K562 (cell line): ENCODE measurements at regions not wholly inside any gene's neighbourhood (a gene's known extent, or its start where the extent isn't known, plus 50 kb on each side); places are given as distances from the start of the nearest gene placed in this dataset.

Experiments
- BRF2 ChIP-seq: IDR thresholded peaks from 3 replicates; pipeline ENCODE4 v1.6.1; 2011; ENCODE audit warnings: borderline replicate concordance, mild to moderate bottlenecking; ENCODE audit not compliant: insufficient read length, insufficient read depth
- HNRNPL ChIP-seq: fragments of 200-400 bp; formaldehyde crosslinking; IDR thresholded peaks from 2 replicates; pipeline ENCODE4 v1.6.1; 2017; ENCODE audit warnings: low read depth, mild to moderate bottlenecking, low read length
- RAD51 ChIP-seq: fragments of 450-650 bp; IDR thresholded peaks from 2 replicates; pipeline ENCODE4 v1.7.1; 2016; ENCODE audit warnings: low read depth, mild to moderate bottlenecking, borderline replicate concordance
- RFX5 ChIP-seq: IDR thresholded peaks from 2 replicates; pipeline ENCODE4 v1.6.1; 2011; ENCODE audit warnings: low read depth, mild to moderate bottlenecking, improper control_type of control experiment, low read length
- TRIM25 ChIP-seq: fragments of 450-650 bp; IDR thresholded peaks from 2 replicates; pipeline ENCODE4 v1.7.0; 2016; ENCODE audit warnings: borderline replicate concordance
- TF ChIP-seq, protein P1 (sequence below), 3 experiments: IDR thresholded peaks in 2 of 3; conservative IDR thresholded peaks in 1 of 3; 2 replicates each; pipeline ENCODE4 v1.5.1; 2011 to 2012; ENCODE audit warnings: low read length in 3 of 3, mild to moderate bottlenecking in 3 of 3, control low read depth in 2 of 3, improper control_type of control experiment in 1 of 3, inconsistent platforms in 1 of 3, low read depth in 1 of 3, mixed read lengths in 1 of 3, moderate library complexity in 1 of 3; ENCODE audit not compliant: insufficient read depth in 2 of 3
- TF ChIP-seq, protein P2 (sequence below): sonication (generic); formaldehyde crosslinking; IDR thresholded peaks from 2 replicates; pipeline ENCODE4 v1.8.0; 2022; ENCODE audit warnings: missing genetic modification reagents, mild to moderate bottlenecking, borderline replicate concordance

- TF ChIP-seq RAD51 (no peak), BRF2 (no peak), RFX5 (no peak), TRIM25 (no peak), HNRNPL (no peak)
- TF ChIP-seq, protein P1, sequence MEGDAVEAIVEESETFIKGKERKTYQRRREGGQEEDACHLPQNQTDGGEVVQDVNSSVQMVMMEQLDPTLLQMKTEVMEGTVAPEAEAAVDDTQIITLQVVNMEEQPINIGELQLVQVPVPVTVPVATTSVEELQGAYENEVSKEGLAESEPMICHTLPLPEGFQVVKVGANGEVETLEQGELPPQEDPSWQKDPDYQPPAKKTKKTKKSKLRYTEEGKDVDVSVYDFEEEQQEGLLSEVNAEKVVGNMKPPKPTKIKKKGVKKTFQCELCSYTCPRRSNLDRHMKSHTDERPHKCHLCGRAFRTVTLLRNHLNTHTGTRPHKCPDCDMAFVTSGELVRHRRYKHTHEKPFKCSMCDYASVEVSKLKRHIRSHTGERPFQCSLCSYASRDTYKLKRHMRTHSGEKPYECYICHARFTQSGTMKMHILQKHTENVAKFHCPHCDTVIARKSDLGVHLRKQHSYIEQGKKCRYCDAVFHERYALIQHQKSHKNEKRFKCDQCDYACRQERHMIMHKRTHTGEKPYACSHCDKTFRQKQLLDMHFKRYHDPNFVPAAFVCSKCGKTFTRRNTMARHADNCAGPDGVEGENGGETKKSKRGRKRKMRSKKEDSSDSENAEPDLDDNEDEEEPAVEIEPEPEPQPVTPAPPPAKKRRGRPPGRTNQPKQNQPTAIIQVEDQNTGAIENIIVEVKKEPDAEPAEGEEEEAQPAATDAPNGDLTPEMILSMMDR (IDR thresholded peaks at IDR 0.05 in 2 of 3, conservative IDR thresholded peaks at IDR 0.05 in 1 of 3; ENCODE audit: insufficient read depth in 2 of 3, low read depth in 1 of 3, low read length in 3 of 3): no peak
- TF ChIP-seq, protein P2, sequence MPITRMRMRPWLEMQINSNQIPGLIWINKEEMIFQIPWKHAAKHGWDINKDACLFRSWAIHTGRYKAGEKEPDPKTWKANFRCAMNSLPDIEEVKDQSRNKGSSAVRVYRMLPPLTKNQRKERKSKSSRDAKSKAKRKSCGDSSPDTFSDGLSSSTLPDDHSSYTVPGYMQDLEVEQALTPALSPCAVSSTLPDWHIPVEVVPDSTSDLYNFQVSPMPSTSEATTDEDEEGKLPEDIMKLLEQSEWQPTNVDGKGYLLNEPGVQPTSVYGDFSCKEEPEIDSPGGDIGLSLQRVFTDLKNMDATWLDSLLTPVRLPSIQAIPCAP (CRISPR knock-in tag): no peak
Observed at GRCh38 chr2:53036196-53036595, 731.4 kb upstream of the CHAC2 start.
